22Rv1 (cell line): ENCODE measurements at regions not wholly inside any gene's neighbourhood (a gene's known extent, or its start where the extent isn't known, plus 50 kb on each side); places are given as distances from the start of the nearest gene placed in this dataset.

Source experiments
- CTCF ChIP-seq: fragments of 450-650 bp; IDR thresholded peaks from 2 replicates; pipeline ENCODE4 v1.5.1; 2017; ENCODE audit warnings: mild to moderate bottlenecking
- ZFX ChIP-seq: fragments of 450-650 bp; IDR thresholded peaks from 2 replicates; pipeline ENCODE4 v1.6.1; 2017; ENCODE audit warnings: antibody characterized with exemption, borderline replicate concordance

- TF ChIP-seq CTCF (no peak), ZFX (no peak)
Measured at GRCh38 chr2:88853403-88853790, 161.9 kb downstream of the RPIA start.
